CD8-positive, alpha-beta memory T cell (primary cell): ENCODE measurements at regions not wholly inside any gene's neighbourhood (a gene's known extent, or its start where the extent isn't known, plus 50 kb on each side); places are given as distances from the start of the nearest gene placed in this dataset.

Experiments
- CTCF ChIA-PET: fragments of 350-600 bp; sonication (Branson Sonifier 250); formaldehyde crosslinking; loops from one replicate; lab custom pipeline; 2021; ENCODE audit warnings: antibody characterized with exemption; lab: Charles Lee
- POLR2A ChIA-PET: fragments of 350-600 bp; sonication (Branson Sonifier 250); formaldehyde crosslinking; loops from one replicate; lab custom pipeline; 2021; ENCODE audit warnings: antibody characterized with exemption; lab: Charles Lee
- DNase-seq, 5 donors: peaks; one replicate each; pipeline versions ENCODE4 v3.0.0 to v3.0.0-alpha.2; 2020 to 2022; ENCODE audit warnings: mixed read lengths in 1 of 5
- H3K27ac ChIP-seq: one replicate; pipeline ENCODE4 v1.7.0; 2013; ENCODE audit warnings: low read depth, mild to moderate bottlenecking, low read length, moderate library complexity
- H3K27me3 ChIP-seq: 2 replicates; pipeline ENCODE4 v1.7.0; 2013; ENCODE audit warnings: low read length, mild to moderate bottlenecking; ENCODE audit not compliant: insufficient read depth, poor library complexity, severe bottlenecking
- H3K36me3 ChIP-seq: 2 replicates; pipeline ENCODE4 v1.7.0; 2013; ENCODE audit warnings: mild to moderate bottlenecking, low read length, moderate library complexity; ENCODE audit not compliant: insufficient read depth
- H3K4me1 ChIP-seq: 2 replicates; pipeline ENCODE4 v1.7.0; 2013; ENCODE audit warnings: mild to moderate bottlenecking, low read length, moderate library complexity; ENCODE audit not compliant: insufficient read depth
- H3K4me3 ChIP-seq: 2 replicates; pipeline ENCODE4 v1.7.0; 2013; ENCODE audit warnings: mild to moderate bottlenecking, low read length
- H3K9me3 ChIP-seq: 2 replicates; pipeline ENCODE4 v1.7.0; 2013; ENCODE audit warnings: mild to moderate bottlenecking, low read length
- H3K27ac Mint-ChIP-seq, 8 donors: one replicate each; pipeline ENCODE4 v1.8.0; 2020 to 2021; ENCODE audit warnings: mixed read lengths in 8 of 8, mild to moderate bottlenecking in 6 of 8, inconsistent platforms in 3 of 8, moderate library complexity in 3 of 8
- H3K27me3 Mint-ChIP-seq, 2 donors: one replicate each; pipeline ENCODE4 v1.8.0; 2020 to 2021; ENCODE audit warnings: mixed read lengths in 2 of 2, mild to moderate bottlenecking in 1 of 2, moderate library complexity in 1 of 2
- H3K36me3 Mint-ChIP-seq, 3 donors: one replicate each; pipeline ENCODE4 v1.8.0; 2020 to 2021; ENCODE audit warnings: mixed read lengths in 3 of 3, inconsistent platforms in 1 of 3, mild to moderate bottlenecking in 1 of 3
- H3K4me1 Mint-ChIP-seq, 3 donors: one replicate each; pipeline ENCODE4 v1.8.0; 2020 to 2021; ENCODE audit warnings: mixed read lengths in 3 of 3, inconsistent platforms in 1 of 3, mild to moderate bottlenecking in 1 of 3
- H3K4me3 Mint-ChIP-seq, 7 donors: one replicate each; pipeline ENCODE4 v1.8.0; 2020 to 2021; ENCODE audit warnings: mixed read lengths in 7 of 7, mild to moderate bottlenecking in 6 of 7, moderate library complexity in 4 of 7, inconsistent platforms in 2 of 7
- H3K9me3 Mint-ChIP-seq, 5 donors: one replicate each; pipeline ENCODE4 v1.8.0; 2020 to 2022; ENCODE audit warnings: mixed read lengths in 5 of 5, mild to moderate bottlenecking in 3 of 5, moderate library complexity in 2 of 5, inconsistent platforms in 1 of 5

DNA sequence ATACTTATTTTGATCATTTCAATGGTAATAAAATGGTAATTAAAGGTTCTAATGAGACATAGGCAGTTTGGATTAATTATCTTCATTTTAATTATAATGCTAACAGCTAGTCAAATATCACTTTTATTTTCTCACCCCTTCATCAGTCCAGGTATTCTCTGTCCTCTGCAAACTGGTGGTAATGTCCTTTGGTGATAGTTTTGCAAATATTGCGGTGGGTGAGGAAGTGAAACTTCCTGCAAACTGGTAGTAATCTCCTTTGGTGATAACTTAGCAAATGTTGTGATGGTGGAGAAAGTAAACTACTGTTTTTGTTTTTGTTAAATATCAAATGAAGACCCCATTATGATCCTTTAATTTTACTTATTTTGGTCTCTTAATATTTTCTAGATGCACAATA, 209.0 kb downstream of the AMY1C start:
- no peak for DNase-seq
- H3K4me1 Mint-ChIP-seq = no peaks in the 10 kb centered on the region
- no peaks in the 10 kb centered on the region for H3K36me3 ChIP-seq
- H3K27me3 Mint-ChIP-seq = no peaks in the 10 kb centered on the region
- H3K27ac ChIP-seq = no peak overlapping the region
- no peak overlapping the region for H3K27ac Mint-ChIP-seq
- H3K4me1 ChIP-seq = no peaks in the 10 kb centered on the region
- no peaks in the 10 kb centered on the region for H3K36me3 Mint-ChIP-seq
- H3K4me3 ChIP-seq = no peak overlapping the region
- H3K9me3 ChIP-seq = no peaks in the 10 kb centered on the region
- no peaks in the 10 kb centered on the region for H3K27me3 ChIP-seq
- CTCF ChIA-PET = no interaction called here
- no peak overlapping the region for H3K4me3 Mint-ChIP-seq
- POLR2A ChIA-PET = no interaction called here
- peaks cover 0 to 26% (median 7%) of the 10 kb centered on the region in 5 donors for H3K9me3 Mint-ChIP-seq

DNA sequence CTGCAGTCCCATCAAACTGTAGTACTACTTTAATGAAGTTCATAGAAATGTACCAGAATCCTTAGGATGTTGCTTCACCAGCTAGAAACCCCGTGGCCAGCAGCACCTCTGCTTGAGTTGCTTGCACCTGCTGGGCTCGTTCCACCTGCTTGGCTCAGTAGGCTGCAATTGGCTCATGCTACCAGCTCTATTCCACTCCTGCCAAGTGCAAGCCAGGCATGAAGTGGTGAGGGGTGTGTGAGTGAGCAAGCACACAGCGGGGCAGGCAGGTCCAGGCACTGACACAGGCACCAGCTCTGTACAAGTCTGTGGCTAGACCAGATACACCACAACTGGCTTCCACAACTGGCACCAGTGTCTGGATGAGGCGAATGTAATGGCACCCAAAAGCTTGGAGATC, 209.9 kb downstream of the AMY1C start:
- H3K27ac ChIP-seq = no peak overlapping the region
- no peak overlapping the region for H3K4me3 ChIP-seq
- no peaks in the 10 kb centered on the region for H3K4me1 ChIP-seq
- Mint-ChIP-seq H3K4me1 (no peaks in the 10 kb centered on the region), H3K9me3 (peaks cover 0 to 26% (median 7%) of the 10 kb centered on the region in 5 donors), H3K27ac (no peak overlapping the region), H3K27me3 (no peaks in the 10 kb centered on the region), H3K36me3 (no peaks in the 10 kb centered on the region), H3K4me3 (no peak overlapping the region)
- H3K27me3 ChIP-seq = no peaks in the 10 kb centered on the region
- POLR2A ChIA-PET = no interaction called here
- H3K36me3 ChIP-seq = no peaks in the 10 kb centered on the region
- DNase-seq = no peak
- no peaks in the 10 kb centered on the region for H3K9me3 ChIP-seq
- CTCF ChIA-PET = no interaction called here

DNA sequence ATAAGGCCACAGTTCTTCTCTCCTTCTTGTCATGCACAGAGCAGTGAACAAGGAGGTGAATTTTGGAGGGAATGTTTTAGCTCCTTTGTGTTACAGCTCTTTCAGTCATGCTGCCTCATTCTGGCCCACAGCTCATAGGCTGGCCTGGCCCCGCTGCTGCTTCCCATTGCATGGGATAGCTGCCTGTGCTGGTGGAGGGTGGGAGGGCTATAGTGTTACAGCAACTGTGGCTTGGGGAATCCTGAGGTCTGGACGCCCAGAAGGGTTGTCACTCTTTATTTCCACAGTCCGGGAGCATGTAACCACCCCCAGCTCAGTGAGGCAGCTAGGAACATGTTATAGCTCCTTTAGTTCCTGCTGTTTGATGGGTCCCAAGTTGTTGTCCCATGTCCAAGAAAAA, 210.3 kb downstream of the AMY1C start:
- H3K36me3 Mint-ChIP-seq = no peaks in the 10 kb centered on the region

DNA sequence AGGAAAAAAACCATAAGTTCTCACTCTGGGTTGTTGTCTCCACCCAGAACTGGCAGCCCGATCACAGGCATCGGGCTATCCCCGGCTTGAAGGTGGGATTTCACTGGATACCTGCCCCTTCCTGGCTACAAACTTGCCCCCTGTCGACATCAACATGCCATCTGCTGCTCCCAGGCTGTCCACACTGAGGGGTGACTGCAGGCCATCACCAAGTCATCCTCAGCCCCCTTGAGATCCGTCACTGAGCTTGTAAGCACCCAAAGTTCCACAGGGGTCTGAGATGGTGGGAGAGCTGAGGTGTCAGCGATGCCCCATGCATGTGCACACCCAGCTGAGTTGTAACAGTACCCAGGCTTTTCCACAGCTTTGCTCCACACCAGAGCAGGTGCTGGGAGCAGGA, 211.0 kb downstream of the AMY1C start:
- H3K9me3 ChIP-seq = no peaks in the 10 kb centered on the region
- H3K36me3 Mint-ChIP-seq = no peaks in the 10 kb centered on the region
- no peaks in the 10 kb centered on the region for H3K27me3 ChIP-seq
- no peak overlapping the region for H3K4me3 Mint-ChIP-seq
- ChIA-PET POLR2A (no interaction called here), CTCF (no interaction called here)
- H3K4me3 ChIP-seq = no peak overlapping the region
- peaks cover 0 to 22% (median 7%) of the 10 kb centered on the region in 5 donors for H3K9me3 Mint-ChIP-seq
- H3K27ac ChIP-seq = no peak overlapping the region
- H3K27me3 Mint-ChIP-seq = no peaks in the 10 kb centered on the region
- no peak overlapping the region for H3K27ac Mint-ChIP-seq
- no peaks in the 10 kb centered on the region for H3K4me1 Mint-ChIP-seq
- no peaks in the 10 kb centered on the region for H3K4me1 ChIP-seq
- no peak for DNase-seq
- H3K36me3 ChIP-seq = no peaks in the 10 kb centered on the region

More for the DNA sequence above, 210.3 kb downstream of the AMY1C start:
- Histone ChIP-seq H3K27ac (no peak overlapping the region), H3K4me1 (no peaks in the 10 kb centered on the region), H3K27me3 (no peaks in the 10 kb centered on the region), H3K4me3 (no peak overlapping the region), H3K9me3 (no peaks in the 10 kb centered on the region), H3K36me3 (no peaks in the 10 kb centered on the region)
- no peak for DNase-seq
- ChIA-PET CTCF (no interaction called here), POLR2A (no interaction called here)
- no peak overlapping the region for H3K27ac Mint-ChIP-seq
- no peaks in the 10 kb centered on the region for H3K4me1 Mint-ChIP-seq
- H3K4me3 Mint-ChIP-seq = no peak overlapping the region
- H3K9me3 Mint-ChIP-seq = peaks cover 0 to 26% (median 7%) of the 10 kb centered on the region in 5 donors
- H3K27me3 Mint-ChIP-seq = no peaks in the 10 kb centered on the region

DNA sequence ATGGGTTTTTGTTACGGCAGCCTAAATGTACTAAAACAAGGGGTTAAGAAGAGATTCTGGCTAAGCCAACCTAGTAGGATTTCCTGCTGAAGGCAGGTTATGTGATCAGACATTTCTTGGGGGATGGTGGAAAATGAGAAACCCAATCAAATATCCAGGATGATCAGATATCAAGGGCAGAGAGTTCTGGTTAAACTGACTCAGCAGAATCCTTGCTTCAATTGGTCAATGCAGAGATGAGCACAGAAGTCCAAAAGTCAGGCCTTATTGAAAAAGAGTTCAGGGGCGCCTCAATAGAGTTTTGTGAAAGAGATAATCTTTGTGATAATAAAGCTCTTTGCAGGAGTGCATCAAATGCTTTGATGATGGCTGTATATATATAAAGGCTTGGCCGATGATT, 237.1 kb downstream of the AMY1C start:
- Mint-ChIP-seq H3K9me3 (peaks cover 8 to 38% (median 13%) of the 10 kb centered on the region in 5 donors), H3K27me3 (peaks cover 0 to 1% of the 10 kb centered on the region in 2 donors), H3K27ac (no peak overlapping the region), H3K4me3 (no peak overlapping the region), H3K36me3 (peaks cover 0 to 1% (median 0%) of the 10 kb centered on the region in 3 donors), H3K4me1 (no peaks in the 10 kb centered on the region)
- H3K9me3 ChIP-seq = no peaks in the 10 kb centered on the region
- no peaks in the 10 kb centered on the region for H3K27me3 ChIP-seq
- ChIA-PET POLR2A (no interaction called here), CTCF (no interaction called here)
- no peak overlapping the region for H3K4me3 ChIP-seq
- no peaks in the 10 kb centered on the region for H3K4me1 ChIP-seq
- no peak overlapping the region for H3K27ac ChIP-seq
- no peaks in the 10 kb centered on the region for H3K36me3 ChIP-seq
- no peak for DNase-seq

DNA sequence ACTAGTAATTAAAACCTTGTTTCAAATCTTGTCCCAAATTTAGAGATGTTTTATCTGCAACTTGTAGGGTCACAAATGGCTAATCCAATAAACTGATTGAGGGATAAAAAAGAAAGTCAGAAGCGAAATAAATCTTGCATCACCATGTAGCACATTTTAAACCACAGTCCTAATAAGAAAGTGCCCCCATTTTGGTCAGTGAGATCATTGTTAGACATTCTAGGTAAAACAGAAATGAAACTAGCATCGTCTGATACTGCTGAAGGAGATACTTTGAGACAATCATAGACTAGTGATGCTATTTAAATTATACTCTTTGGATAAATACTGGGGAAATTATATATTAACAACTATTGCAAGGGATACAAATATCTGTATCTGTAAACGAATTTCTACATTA, 247.9 kb downstream of the AMY1C start:
- Histone ChIP-seq H3K27me3 (no peaks in the 10 kb centered on the region), H3K9me3 (no peaks in the 10 kb centered on the region), H3K27ac (no peak overlapping the region), H3K4me1 (no peaks in the 10 kb centered on the region), H3K36me3 (no peaks in the 10 kb centered on the region), H3K4me3 (no peak overlapping the region)
- Mint-ChIP-seq H3K4me1 (no peaks in the 10 kb centered on the region), H3K27ac (no peak overlapping the region), H3K9me3 (peaks cover 2 to 31% (median 4%) of the 10 kb centered on the region in 5 donors), H3K4me3 (no peak overlapping the region), H3K36me3 (no peaks in the 10 kb centered on the region), H3K27me3 (no peaks in the 10 kb centered on the region)
- ChIA-PET POLR2A (no interaction called here), CTCF (no interaction called here)
- no peak for DNase-seq

DNA sequence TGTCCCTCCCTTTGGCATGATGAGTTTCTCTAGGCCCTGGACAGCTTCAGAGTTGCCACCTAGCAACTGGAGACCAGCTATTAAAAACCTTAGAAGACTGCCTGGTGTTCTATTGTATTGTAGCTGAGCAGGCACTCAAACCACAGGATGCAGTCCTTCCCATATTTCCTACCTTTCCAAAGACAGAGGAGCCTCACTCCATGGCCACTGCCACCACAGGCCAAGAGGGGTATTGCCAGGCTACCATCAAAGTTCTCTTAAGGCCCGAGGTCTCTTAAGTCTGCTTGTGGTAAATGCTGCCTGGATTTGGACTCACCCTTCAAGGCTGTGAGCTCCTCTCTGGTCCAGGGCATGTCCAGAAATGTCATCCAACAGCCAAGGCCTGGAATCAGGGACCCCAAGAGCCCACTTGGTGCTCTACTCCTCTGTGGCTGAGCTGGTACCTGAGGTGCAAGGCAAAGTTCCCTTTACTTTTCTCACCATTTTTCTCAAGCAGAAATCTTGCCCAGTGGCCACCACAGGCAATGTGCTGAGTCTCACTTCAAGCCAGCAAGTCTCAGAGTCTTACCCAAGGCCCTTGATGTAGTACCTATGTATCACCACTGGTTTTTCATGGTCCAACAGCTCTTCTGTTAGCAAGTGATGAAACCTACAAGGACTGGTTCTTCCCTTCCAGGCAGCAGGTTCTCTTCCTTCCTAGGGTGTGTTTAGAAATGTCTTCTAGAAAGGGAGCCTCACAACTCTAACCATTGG, 269.4 kb downstream of the AMY1C start:
- POLR2A ChIA-PET = no interaction called here
- Mint-ChIP-seq H3K36me3 (no peaks in the 10 kb centered on the region), H3K4me1 (no peaks in the 10 kb centered on the region), H3K27me3 (no peaks in the 10 kb centered on the region), H3K4me3 (no peak overlapping the region), H3K27ac (no peak overlapping the region), H3K9me3 (peaks cover 0 to 17% (median 8%) of the 10 kb centered on the region in 5 donors)
- CTCF ChIA-PET = no interaction called here
- H3K27me3 ChIP-seq = no peaks in the 10 kb centered on the region
- no peak overlapping the region for H3K27ac ChIP-seq
- no peak overlapping the region for H3K4me3 ChIP-seq
- no peaks in the 10 kb centered on the region for H3K36me3 ChIP-seq
- no peaks in the 10 kb centered on the region for H3K4me1 ChIP-seq
- no peak for DNase-seq
- peaks cover 4% of the 10 kb centered on the region for H3K9me3 ChIP-seq

DNA sequence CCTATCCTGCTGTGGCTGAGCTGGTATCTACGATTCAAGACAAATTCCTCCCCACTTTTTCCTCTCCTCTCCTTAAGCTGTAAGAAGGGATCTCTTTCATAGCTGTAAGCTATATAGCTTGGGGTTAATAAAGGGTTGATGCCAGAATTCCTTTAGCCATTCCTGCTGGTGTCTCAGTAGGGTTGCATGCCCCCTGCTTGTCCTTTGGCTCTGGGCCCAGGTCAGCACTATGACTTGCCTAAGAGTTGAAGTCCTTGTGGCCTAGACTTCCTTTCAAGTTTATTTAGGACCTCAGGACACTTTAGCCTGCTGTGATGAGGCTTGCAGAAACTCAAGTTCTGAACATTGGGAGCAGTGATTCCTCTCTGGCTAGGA, 270.0 kb downstream of the AMY1C start:
- POLR2A ChIA-PET = no interaction called here
- peaks cover 3 to 18% (median 11%) of the 10 kb centered on the region in 5 donors for H3K9me3 Mint-ChIP-seq
- H3K9me3 ChIP-seq = peaks cover 4% of the 10 kb centered on the region

More for the DNA sequence above, 270.0 kb downstream of the AMY1C start:
- Histone ChIP-seq H3K27me3 (no peaks in the 10 kb centered on the region), H3K27ac (no peak overlapping the region), H3K4me3 (no peak overlapping the region), H3K36me3 (no peaks in the 10 kb centered on the region), H3K4me1 (no peaks in the 10 kb centered on the region)
- Mint-ChIP-seq H3K36me3 (no peaks in the 10 kb centered on the region), H3K4me3 (no peak overlapping the region), H3K4me1 (no peaks in the 10 kb centered on the region), H3K27ac (no peak overlapping the region), H3K27me3 (no peaks in the 10 kb centered on the region)
- DNase-seq = no peak
- CTCF ChIA-PET = no interaction called here
